K562 (cell line): ENCODE measurements at regions not wholly inside any gene's neighbourhood (a gene's known extent, or its start where the extent isn't known, plus 50 kb on each side); places are given as distances from the start of the nearest gene placed in this dataset.

ENCODE experiments used
- C11orf30 ChIP-seq: fragments of 450-650 bp; IDR thresholded peaks from 2 replicates; pipeline ENCODE4 v1.6.1; 2016; ENCODE audit warnings: low read depth, mild to moderate bottlenecking
- E2F5 ChIP-seq: sonication (generic); formaldehyde crosslinking; IDR thresholded peaks from 2 replicates; pipeline ENCODE4 v1.8.0; 2022; ENCODE audit warnings: mild to moderate bottlenecking, missing genetic modification reagents
- HMGXB4 ChIP-seq: sonication (generic); formaldehyde crosslinking; IDR thresholded peaks from 2 replicates; pipeline ENCODE4 v1.8.1; 2023; ENCODE audit warnings: mild to moderate bottlenecking, missing genetic modification reagents
- MBD1 ChIP-seq: fragments of 250-450 bp; sonication (Bioruptor Pico); IDR thresholded peaks from 2 replicates; pipeline ENCODE4 v1.8.0; 2022; ENCODE audit warnings: inconsistent platforms
- MNT ChIP-seq, 2 experiments: fragments of 450-650 bp; conservative IDR thresholded peaks; 2 replicates each; pipeline ENCODE4 v1.6.1; 2017; ENCODE audit warnings: mild to moderate bottlenecking in 2 of 2, moderate library complexity in 2 of 2
- MTA1 ChIP-seq: fragments of 450-650 bp; IDR thresholded peaks from 2 replicates; pipeline ENCODE4 v1.6.1; 2017; ENCODE audit warnings: borderline replicate concordance
- MXD1 ChIP-seq: fragments of 250-450 bp; sonication (Bioruptor Pico); IDR thresholded peaks from 2 replicates; pipeline ENCODE4 v1.8.0; 2021; ENCODE audit warnings: borderline replicate concordance, mild to moderate bottlenecking, moderate library complexity; ENCODE audit not compliant: poor library complexity, severe bottlenecking
- RBM15 ChIP-seq: fragments of 200-400 bp; formaldehyde crosslinking; IDR thresholded peaks from 2 replicates; pipeline ENCODE4 v1.6.1; 2018; ENCODE audit warnings: mild to moderate bottlenecking, low read length, moderate library complexity; ENCODE audit not compliant: insufficient read depth
- RERE ChIP-seq: sonication (generic); formaldehyde crosslinking; IDR thresholded peaks from 2 replicates; pipeline ENCODE4 v1.8.0; 2023; ENCODE audit warnings: missing genetic modification reagents, mild to moderate bottlenecking, borderline replicate concordance
- SMARCA4 ChIP-seq: fragments of 450-650 bp; IDR thresholded peaks from 2 replicates; pipeline ENCODE4 v1.6.1; 2016
- XRCC5 ChIP-seq: fragments of 200-400 bp; formaldehyde crosslinking; IDR thresholded peaks from 2 replicates; pipeline ENCODE4 v1.6.1; 2017; ENCODE audit warnings: low read depth, mild to moderate bottlenecking, low read length
- ZNF518B ChIP-seq: fragments of 250-450 bp; sonication (Bioruptor Pico); IDR thresholded peaks from 2 replicates; pipeline ENCODE4 v1.5.0; 2021; ENCODE audit warnings: mild to moderate bottlenecking, moderate library complexity

- TF ChIP-seq E2F5 (no peak), SMARCA4 (no peak), XRCC5 (no peak), MNT (conservative IDR thresholded peaks at IDR 0.05) (no peak), MTA1 (no peak), HMGXB4 (CRISPR knock-in tag) (no peak), MXD1 (CRISPR knock-in tag) (no peak), ZNF518B (CRISPR knock-in tag) (no peak), RBM15 (no peak), C11orf30 (no peak), MBD1 (CRISPR knock-in tag) (no peak), RERE (CRISPR knock-in tag) (no peak)
These were observed 234.9 kb upstream of the CIBAR2 start (continued) for GRCh38 chr16:85347213-85347591.
